Activated CD4-positive, alpha-beta T cell treated with anti-CD3 and anti-CD28 coated beads, Interleukin-2, Interleukin-4, amounts not matched to agents 100 ng/mL and 50 ng/mL, durations not matched to agents 16 hours and 8 hours (primary cell): ENCODE measurements at regions not wholly inside any gene's neighbourhood (a gene's known extent, or its start where the extent isn't known, plus 50 kb on each side); places are given as distances from the start of the nearest gene placed in this dataset.
"Not testable (repeated sequence)": the region's sequence is repeated elsewhere in the genome, so short reads cannot be mapped to it uniquely, and the experiment has no call there.

ENCODE experiments used
- DNase-seq: peaks from one replicate; pipeline ENCODE4 v3.0.0-alpha.2; 2020; ENCODE audit warnings: low spot score

GRCh38 chr10:84854439-84854838 lies 526.0 kb downstream of the CCSER2 start:
- no peak for DNase-seq

- DNase-seq: no peak
Observed at GRCh38 chr10:84860855-84861254, 532.5 kb downstream of the CCSER2 start.

- DNase-seq: no peak
Observed at GRCh38 chr10:84862551-84862950, 534.2 kb downstream of the CCSER2 start.

- no peak for DNase-seq
Observed at GRCh38 chr10:84863675-84864074, 535.3 kb downstream of the CCSER2 start.

- no peak for DNase-seq
Observed at GRCh38 chr10:84876116-84876999, 548.0 kb downstream of the CCSER2 start.

GRCh38 chr10:84879991-84880390 lies 551.6 kb downstream of the CCSER2 start:
- no peak for DNase-seq

GRCh38 chr10:84881696-84882095 lies 553.3 kb downstream of the CCSER2 start:
- DNase-seq: not testable (repeated sequence)

- DNase-seq: no peak
Observed at GRCh38 chr10:84890706-84891105, 562.3 kb downstream of the CCSER2 start.

GRCh38 chr10:84891631-84892030 lies 563.2 kb downstream of the CCSER2 start:
- DNase-seq: no peak

GRCh38 chr10:84895541-84895940 lies 567.2 kb downstream of the CCSER2 start:
- no peak for DNase-seq

GRCh38 chr10:84896909-84897308 lies 568.5 kb downstream of the CCSER2 start:
- DNase-seq: no peak

- no peak for DNase-seq
Observed at GRCh38 chr10:84899268-84899667, 570.9 kb downstream of the CCSER2 start.

GRCh38 chr10:84900141-84900540 lies 571.8 kb downstream of the CCSER2 start:
- no peak for DNase-seq

GRCh38 chr10:84901885-84902284 lies 573.5 kb downstream of the CCSER2 start:
- DNase-seq: no peak

- no peak for DNase-seq
Observed at GRCh38 chr10:84902553-84902952, 574.2 kb downstream of the CCSER2 start.

- no peak for DNase-seq
Observed at GRCh38 chr10:84903320-84903719, 574.9 kb downstream of the CCSER2 start.

GRCh38 chr10:84907461-84908009 lies 579.1 kb downstream of the CCSER2 start:
- no peak for DNase-seq

- no peak for DNase-seq
Observed at GRCh38 chr10:84908491-84908890, 580.1 kb downstream of the CCSER2 start.

GRCh38 chr10:84921701-84922100 lies 593.3 kb downstream of the CCSER2 start:
- DNase-seq: no peak

GRCh38 chr10:84924131-84924530 lies 595.7 kb downstream of the CCSER2 start:
- DNase-seq: no peak

- no peak for DNase-seq
Observed at GRCh38 chr10:84925495-84925894, 597.1 kb downstream of the CCSER2 start.

- DNase-seq: no peak
Observed at GRCh38 chr10:84933402-84933801, 605.0 kb downstream of the CCSER2 start.

GRCh38 chr10:84935772-84936171 lies 607.4 kb downstream of the CCSER2 start:
- no peak for DNase-seq
